H1 (cell line): ENCODE measurements at regions not wholly inside any gene's neighbourhood (a gene's known extent, or its start where the extent isn't known, plus 50 kb on each side); places are given as distances from the start of the nearest gene placed in this dataset.

Experiments used
- CTCF ChIA-PET: fragments of 300-600 bp; sonication (Branson Sonifier 250); formaldehyde crosslinking; loops from one replicate; lab custom pipeline; 2021; ENCODE audit not compliant: partially characterized antibody; lab: Charles Lee
- POLR2A ChIA-PET: fragments of 300-600 bp; sonication (Branson Sonifier 250); formaldehyde crosslinking; loops from one replicate; lab custom pipeline; 2021; ENCODE audit warnings: inconsistent platforms; ENCODE audit not compliant: partially characterized antibody; lab: Charles Lee
- DNase-seq, 2 experiments: peaks; one replicate each; pipeline versions ENCODE4 v3.0.0 to v3.0.0-alpha.2; 2010 to 2022; ENCODE audit warnings: low spot score in 2 of 2, low read depth in 1 of 2, mixed read lengths in 1 of 2
- FAIRE-seq: peaks from 2 replicates; lab custom pipeline; 2011; peaks lifted over from hg19 to GRCh38; lab: Jason Lieb, UNC
- H2AFZ ChIP-seq: 2 replicates; pipeline ENCODE4 v1.8.1; 2012; ENCODE audit warnings: low read length, inconsistent platforms
- H2AK5ac ChIP-seq: 2 replicates; pipeline ENCODE4 v1.6.1; 2013; ENCODE audit warnings: low read depth, low read length
- H2BK120ac ChIP-seq: replicated peaks from 2 replicates; pipeline ENCODE3; 2013; ENCODE audit warnings: low read depth, low read length, inconsistent platforms
- H2BK12ac ChIP-seq: 2 replicates; pipeline ENCODE4 v1.6.1; 2013; ENCODE audit warnings: low read depth, low read length
- H2BK15ac ChIP-seq: 2 replicates; pipeline ENCODE4 v1.6.1; 2013; ENCODE audit warnings: low read length
- H2BK20ac ChIP-seq: 2 replicates; pipeline ENCODE4 v1.6.1; 2013; ENCODE audit warnings: low read length
- H2BK5ac ChIP-seq: 2 replicates; pipeline ENCODE4 v1.6.1; 2013; ENCODE audit warnings: low read depth, low read length
- H3K14ac ChIP-seq: 2 replicates; pipeline ENCODE4 v1.6.1; 2013; ENCODE audit warnings: inconsistent platforms; ENCODE audit not compliant: insufficient read length
- H3K18ac ChIP-seq: 2 replicates; pipeline ENCODE4 v1.6.1; 2013; ENCODE audit warnings: low read length; ENCODE audit errors: extremely low read depth
- H3K23ac ChIP-seq: 2 replicates; pipeline ENCODE4 v1.6.1; 2013; ENCODE audit warnings: inconsistent platforms; ENCODE audit not compliant: insufficient read length
- H3K23me2 ChIP-seq: 2 replicates; pipeline ENCODE4 v1.6.1; 2013; ENCODE audit warnings: low read depth, low read length
- H3K27ac ChIP-seq: 2 replicates; pipeline ENCODE4 v1.6.1; 2011; ENCODE audit warnings: low read depth, low read length, inconsistent platforms
- H3K27me3 ChIP-seq, 4 experiments: replicated peaks in 1 of 4; 1 replicate in 1 of 4; 2 replicates in 3 of 4; pipeline versions ENCODE4 v1.6.1 to v1.8.1; 2011 to 2013; ENCODE audit warnings: low read length in 3 of 4, mild to moderate bottlenecking in 3 of 4, inconsistent platforms in 2 of 4, mixed read lengths in 2 of 4, moderate library complexity in 1 of 4; ENCODE audit not compliant: control insufficient read depth in 3 of 4, insufficient read depth in 3 of 4; ENCODE audit errors: extremely low read depth in 1 of 4
- H3K36me3 ChIP-seq, 4 experiments: 2 replicates each; pipeline versions ENCODE4 v1.6.1 to v1.8.1; 2011 to 2013; ENCODE audit warnings: mild to moderate bottlenecking in 4 of 4, low read length in 3 of 4, moderate library complexity in 2 of 4, control low read depth in 1 of 4, inconsistent platforms in 1 of 4; ENCODE audit not compliant: insufficient read depth in 4 of 4, control insufficient read depth in 2 of 4
- H3K4ac ChIP-seq: replicated peaks from 2 replicates; pipeline ENCODE3; 2013; ENCODE audit warnings: low read length, low read depth, mixed read lengths, inconsistent platforms; ENCODE audit not compliant: insufficient read length
- H3K4me1 ChIP-seq, 4 experiments: replicated peaks in 1 of 4; 1 replicate in 1 of 4; 2 replicates in 3 of 4; pipeline versions ENCODE4 v1.6.1 to v1.8.1; 2011 to 2013; ENCODE audit warnings: low read length in 3 of 4, inconsistent platforms in 2 of 4, mixed read lengths in 1 of 4; ENCODE audit not compliant: insufficient read depth in 4 of 4, control insufficient read depth in 3 of 4
- H3K4me2 ChIP-seq, 2 experiments: 2 replicates each; pipeline versions ENCODE4 v1.6.1 to v1.8.1; 2011 to 2013; ENCODE audit warnings: low read depth in 2 of 2, low read length in 2 of 2, control low read depth in 1 of 2, inconsistent platforms in 1 of 2, mild to moderate bottlenecking in 1 of 2; ENCODE audit not compliant: insufficient read depth in 1 of 2
- H3K4me3 ChIP-seq, 4 experiments: fragments of 200-600, 300-600 bp in 1 of 4; sonication (generic), shearing (Covaris generic), sonication (Bioruptor Twin) in 1 of 4; 2 replicates each; pipeline versions ENCODE4 v1.5.1 to v1.8.1; 2011 to 2016; ENCODE audit warnings: low read length in 4 of 4, low read depth in 3 of 4, control low read depth in 2 of 4, inconsistent platforms in 2 of 4, mild to moderate bottlenecking in 2 of 4, mixed read lengths in 1 of 4, moderate library complexity in 1 of 4; ENCODE audit not compliant: insufficient read depth in 2 of 4; ENCODE audit errors: extremely low read depth in 1 of 4
- H3K56ac ChIP-seq: replicated peaks from 2 replicates; pipeline ENCODE3; 2013; ENCODE audit warnings: low read depth, mild to moderate bottlenecking, mixed read lengths, low read length, inconsistent platforms; ENCODE audit not compliant: insufficient read length
- H3K79me1 ChIP-seq: 2 replicates; pipeline ENCODE4 v1.6.1; 2013; ENCODE audit warnings: low read depth, low read length, control low read depth
- H3K79me2 ChIP-seq, 2 experiments: 2 replicates each; pipeline versions ENCODE4 v1.6.1 to v1.8.1; 2012 to 2013; ENCODE audit warnings: low read length in 2 of 2, mild to moderate bottlenecking in 2 of 2, inconsistent platforms in 1 of 2; ENCODE audit not compliant: insufficient read depth in 2 of 2, control insufficient read depth in 1 of 2
- H3K9ac ChIP-seq, 4 experiments: replicated peaks in 1 of 4; 1 replicate in 1 of 4; 2 replicates in 3 of 4; pipeline versions ENCODE4 v1.6.1 to v1.8.1; 2011 to 2013; ENCODE audit warnings: low read depth in 3 of 4, low read length in 3 of 4, control low read depth in 2 of 4, mild to moderate bottlenecking in 2 of 4, moderate library complexity in 2 of 4, inconsistent platforms in 1 of 4; ENCODE audit errors: extremely low read depth in 1 of 4
- H3K9me3 ChIP-seq, 2 experiments: 2 replicates each; pipeline versions ENCODE4 v1.6.1 to v1.8.1; 2012 to 2013; ENCODE audit warnings: mild to moderate bottlenecking in 2 of 2, moderate library complexity in 2 of 2, control low read depth in 1 of 2, inconsistent platforms in 1 of 2, low read depth in 1 of 2, low read length in 1 of 2, mixed read lengths in 1 of 2; ENCODE audit not compliant: insufficient read depth in 2 of 2
- H4K20me1 ChIP-seq, 2 experiments: replicated peaks in 1 of 2; 2 replicates each; pipeline versions ENCODE3 to v1.8.1; 2011 to 2013; ENCODE audit warnings: inconsistent platforms in 2 of 2, low read length in 2 of 2, mild to moderate bottlenecking in 1 of 2; ENCODE audit not compliant: insufficient read depth in 2 of 2, control insufficient read depth in 1 of 2
- H4K5ac ChIP-seq: 2 replicates; pipeline ENCODE4 v1.6.1; 2013; ENCODE audit warnings: low read length, low read depth, mixed read lengths, inconsistent platforms; ENCODE audit not compliant: insufficient read length
- H4K8ac ChIP-seq: 2 replicates; pipeline ENCODE4 v1.8.0; 2013; ENCODE audit warnings: mild to moderate bottlenecking, moderate library complexity, low read length, inconsistent platforms; ENCODE audit not compliant: insufficient read depth; ENCODE audit errors: extremely low read depth
- H4K91ac ChIP-seq: replicated peaks from 2 replicates; pipeline ENCODE3; 2013; ENCODE audit warnings: low read length, mixed read lengths, inconsistent platforms; ENCODE audit not compliant: insufficient read length
- CREB1 ChIP-seq: IDR thresholded peaks from 2 replicates; pipeline ENCODE4 v1.6.1; 2012; ENCODE audit warnings: inconsistent platforms

DNA sequence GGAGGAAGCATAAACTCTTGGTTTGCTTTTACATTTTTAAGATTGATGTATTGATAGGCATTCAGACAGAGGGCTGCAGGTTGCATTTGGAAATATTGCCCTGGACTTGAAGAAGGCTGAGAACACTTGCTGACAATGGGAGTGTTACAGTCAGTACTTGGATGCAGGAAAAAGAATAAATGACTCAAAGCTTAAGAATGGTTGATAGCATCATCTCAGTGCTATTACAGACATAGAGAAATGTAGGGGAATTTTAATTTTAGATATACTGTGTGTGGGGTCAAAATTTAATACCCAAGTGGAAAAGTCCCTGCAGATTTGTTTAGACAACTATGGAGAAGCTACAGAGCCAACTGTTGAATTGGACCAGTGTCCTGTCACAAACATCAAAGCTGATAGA is 101.1 kb downstream of the ISL1 start:
- ChIA-PET CTCF (interaction anchor here (1.2 kb wide), 1 partner anchor 14 kb away, joined by 5 read pairs; no protein-coding TSS in a partner anchor), POLR2A (no interaction called here)
- Histone ChIP-seq H2BK15ac (no peak overlapping the region), H3K79me2 (no peaks in the 10 kb centered on the region), H4K8ac (no peak overlapping the region), H2BK120ac (no peak overlapping the region), H3K56ac (no peak overlapping the region), H3K9ac (no peak overlapping the region), H2AK5ac (no peak overlapping the region), H3K27ac (no peak overlapping the region), H3K4me3 (no peak overlapping the region), H3K23ac (no peak overlapping the region), H2BK5ac (no peak overlapping the region), H3K4me2 (no peak overlapping the region), H2AFZ (no peak overlapping the region), H3K4ac (no peak overlapping the region), H4K5ac (no peak overlapping the region), H3K23me2 (no peaks in the 10 kb centered on the region), H3K14ac (no peak overlapping the region), H3K79me1 (no peaks in the 10 kb centered on the region), H3K27me3 (no peaks in the 10 kb centered on the region), H3K9me3 (no peaks in the 10 kb centered on the region), H3K18ac (no peak overlapping the region), H3K4me1 (no peaks in the 10 kb centered on the region), H3K36me3 (no peaks in the 10 kb centered on the region), H2BK20ac (no peak overlapping the region), H4K20me1 (no peaks in the 10 kb centered on the region), H2BK12ac (no peak overlapping the region), H4K91ac (no peak overlapping the region)
- no peak for TF ChIP-seq CREB1
- FAIRE-seq (no peak), DNase-seq (no peak)
